ENCODE measurements at regions not wholly inside any gene's neighbourhood (a gene's known extent, or its start where the extent isn't known, plus 50 kb on each side); places are given as distances from the start of the nearest gene placed in this dataset.

GRCh38 chr2:146193619-146194018 lies 1651.2 kb upstream of the ACVR2A start:
- H2BK120ac ChIP-seq (ENCODE audit: low read depth, low read length): no peak overlapping the region

GRCh38 chr2:146189541-146189940 lies 1655.3 kb upstream of the ACVR2A start:
- Histone ChIP-seq H3K9me3 (ENCODE audit: control insufficient read depth, low read length) (no peaks in the 10 kb centered on the region), H3K4me3 (ENCODE audit: insufficient read depth in 1 of 2, low read depth in 1 of 2, low read length in 2 of 2) (no peak overlapping the region), H3K27me3 (ENCODE audit: control insufficient read depth in 1 of 2, insufficient read depth in 1 of 2, low read length in 2 of 2) (no peaks in the 10 kb centered on the region), H2BK5ac (ENCODE audit: low read depth, low read length, poor library complexity, severe bottlenecking) (no peak overlapping the region), H3K36me3 (ENCODE audit: control insufficient read depth in 1 of 2, insufficient read depth in 2 of 2, low read depth in 1 of 2, low read length in 2 of 2) (no peaks in the 10 kb centered on the region), H4K8ac (ENCODE audit: low read length) (no peak overlapping the region), H2AFZ (ENCODE audit: low read depth, low read length) (no peak overlapping the region), H3K18ac (ENCODE audit: low read depth in 1 of 2, low read length in 2 of 2) (no peak overlapping the region), H3K4ac (ENCODE audit: low read depth in 1 of 2, low read length in 2 of 2) (no peak overlapping the region), H2BK12ac (ENCODE audit: low read length in 2 of 2) (no peak overlapping the region), H3K4me1 (ENCODE audit: control insufficient read depth, insufficient read depth, low read depth, low read length) (no peaks in the 10 kb centered on the region), H3K27ac (ENCODE audit: low read length, poor library complexity, severe bottlenecking) (no peak overlapping the region), H3K79me1 (replicated peaks; ENCODE audit: low read length, poor library complexity, severe bottlenecking) (no peaks in the 10 kb centered on the region), H3K23ac (ENCODE audit: low read length in 2 of 2) (no peak overlapping the region), H2BK15ac (ENCODE audit: low read depth, poor library complexity, severe bottlenecking) (no peak overlapping the region), H3K14ac (ENCODE audit: low read length in 2 of 2) (no peak overlapping the region), H3K9ac (ENCODE audit: low read length) (no peak overlapping the region), H2AK5ac (ENCODE audit: low read length, severe bottlenecking) (no peak overlapping the region), H2BK120ac (ENCODE audit: low read depth, low read length) (no peak overlapping the region), H3K4me2 (ENCODE audit: low read length, poor library complexity, severe bottlenecking) (no peak overlapping the region), H4K91ac (ENCODE audit: low read length) (no peak overlapping the region)
- no peak for DNase-seq

More at GRCh38 chr2:146193619-146194018, 1651.2 kb upstream of the ACVR2A start:
- no peak overlapping the region for H2AK5ac ChIP-seq (ENCODE audit: low read length, severe bottlenecking)
- no peak overlapping the region for H4K8ac ChIP-seq (ENCODE audit: low read length)
- no peak overlapping the region for H2BK12ac ChIP-seq (ENCODE audit: low read length in 2 of 2)
- H2AFZ ChIP-seq (ENCODE audit: low read depth, low read length): no peak overlapping the region
- H3K4me1 ChIP-seq (ENCODE audit: control insufficient read depth, insufficient read depth, low read depth, low read length): no peaks in the 10 kb centered on the region
- no peak overlapping the region for H2BK15ac ChIP-seq (ENCODE audit: low read depth, poor library complexity, severe bottlenecking)
- no peak overlapping the region for H3K4me2 ChIP-seq (ENCODE audit: low read length, poor library complexity, severe bottlenecking)
- H3K79me1 ChIP-seq (replicated peaks; ENCODE audit: low read length, poor library complexity, severe bottlenecking): no peaks in the 10 kb centered on the region
- no peak overlapping the region for H4K91ac ChIP-seq (ENCODE audit: low read length)
- H3K36me3 ChIP-seq (ENCODE audit: control insufficient read depth in 1 of 2, insufficient read depth in 2 of 2, low read depth in 1 of 2, low read length in 2 of 2): no peaks in the 10 kb centered on the region
- no peak overlapping the region for H3K23ac ChIP-seq (ENCODE audit: low read length in 2 of 2)
- no peaks in the 10 kb centered on the region for H3K9me3 ChIP-seq (ENCODE audit: control insufficient read depth, low read length)
- H3K27ac ChIP-seq (ENCODE audit: low read length, poor library complexity, severe bottlenecking): no peak overlapping the region
- no peak overlapping the region for H3K4ac ChIP-seq (ENCODE audit: low read depth in 1 of 2, low read length in 2 of 2)
- H3K4me3 ChIP-seq (ENCODE audit: insufficient read depth in 1 of 2, low read depth in 1 of 2, low read length in 2 of 2): no peak overlapping the region
- no peaks in the 10 kb centered on the region for H3K27me3 ChIP-seq (ENCODE audit: control insufficient read depth in 1 of 2, insufficient read depth in 1 of 2, low read length in 2 of 2)
- no peak overlapping the region for H2BK5ac ChIP-seq (ENCODE audit: low read depth, low read length, poor library complexity, severe bottlenecking)
- no peak overlapping the region for H3K9ac ChIP-seq (ENCODE audit: low read length)
- H3K18ac ChIP-seq (ENCODE audit: low read depth in 1 of 2, low read length in 2 of 2): no peak overlapping the region
- DNase-seq: no peak
- no peak overlapping the region for H3K14ac ChIP-seq (ENCODE audit: low read length in 2 of 2)

GRCh38 chr2:146173934-146174333 lies 1654.0 kb upstream of the ZEB2 start:
- Histone ChIP-seq H2BK120ac (ENCODE audit: low read depth, low read length) (no peak overlapping the region), H4K8ac (ENCODE audit: low read length) (no peak overlapping the region), H3K79me1 (replicated peaks; ENCODE audit: low read length, poor library complexity, severe bottlenecking) (no peaks in the 10 kb centered on the region), H4K91ac (ENCODE audit: low read length) (no peak overlapping the region), H3K9ac (ENCODE audit: low read length) (no peak overlapping the region), H2AK5ac (ENCODE audit: low read length, severe bottlenecking) (no peak overlapping the region), H3K18ac (ENCODE audit: low read depth in 1 of 2, low read length in 2 of 2) (no peak overlapping the region), H2BK12ac (ENCODE audit: low read length in 2 of 2) (no peak overlapping the region), H2BK5ac (ENCODE audit: low read depth, low read length, poor library complexity, severe bottlenecking) (no peak overlapping the region), H3K36me3 (ENCODE audit: control insufficient read depth in 1 of 2, insufficient read depth in 2 of 2, low read depth in 1 of 2, low read length in 2 of 2) (no peaks in the 10 kb centered on the region), H3K9me3 (ENCODE audit: control insufficient read depth, low read length) (peaks cover 7% of the 10 kb centered on the region), H3K27me3 (ENCODE audit: control insufficient read depth in 1 of 2, insufficient read depth in 1 of 2, low read length in 2 of 2) (no peaks in the 10 kb centered on the region), H3K14ac (ENCODE audit: low read length in 2 of 2) (no peak overlapping the region), H3K4me2 (ENCODE audit: low read length, poor library complexity, severe bottlenecking) (no peak overlapping the region), H3K4ac (ENCODE audit: low read depth in 1 of 2, low read length in 2 of 2) (no peak overlapping the region), H3K27ac (ENCODE audit: low read length, poor library complexity, severe bottlenecking) (no peak overlapping the region), H2BK15ac (ENCODE audit: low read depth, poor library complexity, severe bottlenecking) (no peak overlapping the region), H3K4me3 (ENCODE audit: insufficient read depth in 1 of 2, low read depth in 1 of 2, low read length in 2 of 2) (no peak overlapping the region), H3K4me1 (ENCODE audit: control insufficient read depth, insufficient read depth, low read depth, low read length) (no peaks in the 10 kb centered on the region), H2AFZ (ENCODE audit: low read depth, low read length) (no peak overlapping the region), H3K23ac (ENCODE audit: low read length in 2 of 2) (no peak overlapping the region)
- DNase-seq: no peak
- WGBS: 92% methylated on average over 2 of the region's 2 CpGs

GRCh38 chr2:146161256-146161882 lies 1641.5 kb upstream of the ZEB2 start:
- 72% methylated on average over 2 of the region's 3 CpGs for WGBS
- Histone ChIP-seq H3K4me1 (ENCODE audit: control insufficient read depth, insufficient read depth, low read depth, low read length) (no peaks in the 10 kb centered on the region), H3K18ac (ENCODE audit: low read depth in 1 of 2, low read length in 2 of 2) (no peak overlapping the region), H2BK12ac (ENCODE audit: low read length in 2 of 2) (no peak overlapping the region), H4K8ac (ENCODE audit: low read length) (no peak overlapping the region), H3K4me3 (ENCODE audit: insufficient read depth in 1 of 2, low read depth in 1 of 2, low read length in 2 of 2) (no peak overlapping the region), H3K9ac (ENCODE audit: low read length) (no peak overlapping the region), H3K23ac (ENCODE audit: low read length in 2 of 2) (no peak overlapping the region), H2AK5ac (ENCODE audit: low read length, severe bottlenecking) (no peak overlapping the region), H2BK5ac (ENCODE audit: low read depth, low read length, poor library complexity, severe bottlenecking) (no peak overlapping the region), H3K9me3 (ENCODE audit: control insufficient read depth, low read length) (no peaks in the 10 kb centered on the region), H2BK120ac (ENCODE audit: low read depth, low read length) (no peak overlapping the region), H4K91ac (ENCODE audit: low read length) (no peak overlapping the region), H3K36me3 (ENCODE audit: control insufficient read depth in 1 of 2, insufficient read depth in 2 of 2, low read depth in 1 of 2, low read length in 2 of 2) (no peaks in the 10 kb centered on the region), H3K4me2 (ENCODE audit: low read length, poor library complexity, severe bottlenecking) (no peak overlapping the region), H3K27ac (ENCODE audit: low read length, poor library complexity, severe bottlenecking) (no peak overlapping the region), H3K27me3 (ENCODE audit: control insufficient read depth in 1 of 2, insufficient read depth in 1 of 2, low read length in 2 of 2) (no peaks in the 10 kb centered on the region), H3K14ac (ENCODE audit: low read length in 2 of 2) (no peak overlapping the region), H3K79me1 (replicated peaks; ENCODE audit: low read length, poor library complexity, severe bottlenecking) (no peaks in the 10 kb centered on the region), H3K4ac (ENCODE audit: low read depth in 1 of 2, low read length in 2 of 2) (no peak overlapping the region), H2BK15ac (ENCODE audit: low read depth, poor library complexity, severe bottlenecking) (no peak overlapping the region), H2AFZ (ENCODE audit: low read depth, low read length) (no peak overlapping the region)
- no peak for DNase-seq
